HG03060 (cell line): ENCODE measurements at regions not wholly inside any gene's neighbourhood (a gene's known extent, or its start where the extent isn't known, plus 50 kb on each side); places are given as distances from the start of the nearest gene placed in this dataset.
A peak's percentile ranks its signal among the peaks of the same experiment; 100 is the strongest.
"Not testable (repeated sequence)": the region's sequence is repeated elsewhere in the genome, so short reads cannot be mapped to it uniquely, and the experiment has no call there.

ENCODE experiments used
- ATAC-seq: cut with Tn5 transposase; IDR thresholded peaks from one replicate; pipeline ENCODE4 v1.9.1; 2021; ENCODE audit warnings: low read depth, moderate number of reproducible peaks; ENCODE audit not compliant: unreplicated experiment

- ATAC-seq = not testable (repeated sequence)
Measured at GRCh38 chr10:65429381-65429780, 1496.5 kb upstream of the LRRTM3 start.

- peak; percentile 79 for ATAC-seq
Measured at GRCh38 chr10:65430979-65431378, 1494.9 kb upstream of the LRRTM3 start.

GRCh38 chr10:65470986-65471385, 1454.8 kb upstream of the LRRTM3 start:
- ATAC-seq = no peak

- ATAC-seq = no peak
Measured at GRCh38 chr10:65482848-65483247, 1443.0 kb upstream of the LRRTM3 start.

GRCh38 chr10:65491799-65492198, 1434.0 kb upstream of the LRRTM3 start:
- ATAC-seq = no peak

GRCh38 chr10:65496541-65496940, 1429.3 kb upstream of the LRRTM3 start:
- no peak for ATAC-seq

- ATAC-seq = no peak
Measured at GRCh38 chr10:65497837-65498236, 1428.0 kb upstream of the LRRTM3 start.

GRCh38 chr10:65500716-65501115, 1425.1 kb upstream of the LRRTM3 start:
- no peak for ATAC-seq

GRCh38 chr10:65501259-65501658, 1424.6 kb upstream of the LRRTM3 start:
- ATAC-seq = no peak

- ATAC-seq = no peak
Measured at GRCh38 chr10:65518379-65518778, 1407.5 kb upstream of the LRRTM3 start.

- no peak for ATAC-seq
Measured at GRCh38 chr10:65528986-65529385, 1396.8 kb upstream of the LRRTM3 start.

- no peak for ATAC-seq
Measured at GRCh38 chr10:65531545-65531944, 1394.3 kb upstream of the LRRTM3 start.

- no peak for ATAC-seq
Measured at GRCh38 chr10:65534771-65535170, 1391.1 kb upstream of the LRRTM3 start.

- no peak for ATAC-seq
Measured at GRCh38 chr10:65544756-65545155, 1381.1 kb upstream of the LRRTM3 start.

- ATAC-seq = no peak
Measured at GRCh38 chr10:65548001-65548400, 1377.8 kb upstream of the LRRTM3 start.

GRCh38 chr10:65550761-65551160, 1375.1 kb upstream of the LRRTM3 start:
- no peak for ATAC-seq

GRCh38 chr10:65555192-65555591, 1370.6 kb upstream of the LRRTM3 start:
- no peak for ATAC-seq

GRCh38 chr10:65556006-65556405, 1369.8 kb upstream of the LRRTM3 start:
- no peak for ATAC-seq

GRCh38 chr10:65559369-65559768, 1366.5 kb upstream of the LRRTM3 start:
- ATAC-seq = no peak

GRCh38 chr10:65565246-65565645, 1360.6 kb upstream of the LRRTM3 start:
- ATAC-seq = no peak

GRCh38 chr10:65566906-65567305, 1358.9 kb upstream of the LRRTM3 start:
- ATAC-seq = no peak

- ATAC-seq = no peak
Measured at GRCh38 chr10:65570143-65571010, 1355.5 kb upstream of the LRRTM3 start.
